ENCODE measurements at regions not wholly inside any gene's neighbourhood (a gene's known extent, or its start where the extent isn't known, plus 50 kb on each side); places are given as distances from the start of the nearest gene placed in this dataset.
"Not testable (repeated sequence)": the region's sequence is repeated elsewhere in the genome, so short reads cannot be mapped to it uniquely, and the experiment has no call there.

DNA sequence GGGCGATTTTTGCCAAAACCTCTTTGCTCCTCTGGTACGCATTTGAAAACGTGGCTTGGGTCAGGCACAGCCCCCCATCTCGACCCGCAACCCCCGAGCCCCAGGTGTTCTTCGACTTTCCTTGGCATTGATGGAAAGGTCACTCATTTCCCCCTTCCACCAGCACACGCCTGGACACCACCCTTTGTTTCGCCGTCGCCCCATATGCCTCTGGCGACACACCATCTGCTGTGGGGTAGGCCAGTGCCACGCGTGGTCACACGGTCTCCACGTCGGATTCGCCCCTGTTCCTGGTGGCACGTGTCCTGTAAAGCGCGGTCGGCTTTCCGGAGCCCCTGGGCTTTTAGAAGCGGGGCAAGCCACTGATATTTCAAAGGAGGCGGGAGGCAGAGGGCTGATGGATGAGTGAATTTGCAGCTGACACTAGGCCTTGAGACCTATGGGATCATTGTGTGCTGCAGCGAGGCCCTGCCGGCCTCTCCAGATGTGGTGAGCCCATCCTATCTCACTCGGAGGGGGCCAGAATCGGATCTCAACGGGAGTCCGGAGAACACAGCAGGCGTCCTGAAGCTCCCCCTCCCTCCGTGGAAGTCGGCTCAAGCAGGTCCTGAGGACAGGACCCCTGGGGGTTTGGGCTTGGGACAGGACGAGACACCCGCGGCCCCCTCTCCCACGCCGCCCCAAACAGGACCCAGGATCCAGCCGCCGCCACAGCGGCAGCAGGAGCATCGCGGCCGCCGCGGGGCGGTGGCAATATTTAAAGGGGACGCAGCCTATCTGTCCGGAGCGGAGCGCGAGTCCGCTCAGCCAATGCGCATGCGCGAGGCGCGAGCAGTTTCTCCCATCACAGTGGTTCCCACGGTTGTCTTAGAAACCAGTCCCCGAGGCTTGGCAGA, 100.0 kb upstream of the FOXD4L5 start:
- not testable (repeated sequence) for TF ChIP-seq POLR2AphosphoS5, POLR2A, EP300 (IDR thresholded peaks at IDR 0.05)
- TF ChIP-seq, protein P1, sequence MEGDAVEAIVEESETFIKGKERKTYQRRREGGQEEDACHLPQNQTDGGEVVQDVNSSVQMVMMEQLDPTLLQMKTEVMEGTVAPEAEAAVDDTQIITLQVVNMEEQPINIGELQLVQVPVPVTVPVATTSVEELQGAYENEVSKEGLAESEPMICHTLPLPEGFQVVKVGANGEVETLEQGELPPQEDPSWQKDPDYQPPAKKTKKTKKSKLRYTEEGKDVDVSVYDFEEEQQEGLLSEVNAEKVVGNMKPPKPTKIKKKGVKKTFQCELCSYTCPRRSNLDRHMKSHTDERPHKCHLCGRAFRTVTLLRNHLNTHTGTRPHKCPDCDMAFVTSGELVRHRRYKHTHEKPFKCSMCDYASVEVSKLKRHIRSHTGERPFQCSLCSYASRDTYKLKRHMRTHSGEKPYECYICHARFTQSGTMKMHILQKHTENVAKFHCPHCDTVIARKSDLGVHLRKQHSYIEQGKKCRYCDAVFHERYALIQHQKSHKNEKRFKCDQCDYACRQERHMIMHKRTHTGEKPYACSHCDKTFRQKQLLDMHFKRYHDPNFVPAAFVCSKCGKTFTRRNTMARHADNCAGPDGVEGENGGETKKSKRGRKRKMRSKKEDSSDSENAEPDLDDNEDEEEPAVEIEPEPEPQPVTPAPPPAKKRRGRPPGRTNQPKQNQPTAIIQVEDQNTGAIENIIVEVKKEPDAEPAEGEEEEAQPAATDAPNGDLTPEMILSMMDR (IDR thresholded peaks at IDR 0.05): not testable (repeated sequence)

Data from gastroesophageal sphincter (tissue), 3 donors.